ENCODE measurements at regions not wholly inside any gene's neighbourhood (a gene's known extent, or its start where the extent isn't known, plus 50 kb on each side); places are given as distances from the start of the nearest gene placed in this dataset.

- no peak overlapping the region for H3K4me2 ChIP-seq (ENCODE audit: insufficient read depth, low read length)
- H3K4me3 ChIP-seq (replicated peaks in 1 of 3; ENCODE audit: insufficient read depth in 1 of 3, low read depth in 1 of 3, low read length in 3 of 3), result no peak overlapping the region
- ChIA-PET POLR2A (no interaction called here), CTCF (no interaction called here)
- dilution Hi-C loops (cut with MboI; ENCODE audit: extremely low pct_ligation_motif_present, low sequenced_read_pairs) (no loop called here), intact Hi-C loops (cut with micrococcal nuclease) (no loop called here)
- no peaks in the 10 kb centered on the region for H3K4me1 ChIP-seq (ENCODE audit: control insufficient read depth, extremely low read depth, insufficient read depth, low read length)
- no peaks in the 10 kb centered on the region for H3K9me3 ChIP-seq (replicated peaks; ENCODE audit: control insufficient read depth, insufficient read depth, low read length)
- no peak overlapping the region for H3K27ac ChIP-seq (ENCODE audit: insufficient read depth, low read depth, low read length)
- H3K79me2 ChIP-seq (ENCODE audit: control insufficient read depth, insufficient read depth, low read length), result no peaks in the 10 kb centered on the region
- DNase-seq (ENCODE audit: low read depth, low spot score), result no peak
- H4K20me1 ChIP-seq (replicated peaks; ENCODE audit: control insufficient read depth, extremely low read depth, insufficient read depth, low read length), result no peaks in the 10 kb centered on the region
- H3K36me3 ChIP-seq (ENCODE audit: control insufficient read depth in 2 of 2, extremely low read depth in 1 of 2, insufficient read depth in 2 of 2, low read length in 2 of 2), result no peaks in the 10 kb centered on the region
- no peak for FAIRE-seq
- H2AFZ ChIP-seq (ENCODE audit: low read depth, low read length), result no peak overlapping the region
- H3K27me3 ChIP-seq (ENCODE audit: control insufficient read depth in 2 of 2, insufficient read depth in 2 of 2, low read length in 2 of 2), result no peaks in the 10 kb centered on the region
- no TSS peak for BruUV-seq (replicated peaks)
- H3K9me1 ChIP-seq (replicated peaks; ENCODE audit: control insufficient read depth, extremely low read depth, insufficient read depth, low read length), result no peaks in the 10 kb centered on the region
- TF ChIP-seq JUN (IDR thresholded peaks at IDR 0.05; ENCODE audit: borderline replicate concordance, insufficient read depth, insufficient read length, low read depth), result no peak
- no peak for TF ChIP-seq EZH2 (IDR thresholded peaks at IDR 0.05; ENCODE audit: borderline replicate concordance, low read depth, low read length, severe bottlenecking)
- no peak for TF ChIP-seq POLR2A (IDR thresholded peaks at IDR 0.05; ENCODE audit: low read depth, low read length)
- TF ChIP-seq GATA2 (IDR thresholded peaks at IDR 0.05; ENCODE audit: insufficient read depth, insufficient read length, low read depth, low read length), result no peak
- TF ChIP-seq MYC (IDR thresholded peaks at IDR 0.05; ENCODE audit: low read depth, low read length), result no peak
- no peak for TF ChIP-seq CTCF (IDR thresholded peaks at IDR 0.05; ENCODE audit: extremely low read depth in 1 of 2, insufficient read depth in 1 of 2, low read depth in 1 of 2, low read length in 2 of 2)
- no peak for TF ChIP-seq MAX (IDR thresholded peaks at IDR 0.05; ENCODE audit: insufficient read depth, insufficient read length)
- TF ChIP-seq FOS (IDR thresholded peaks at IDR 0.05; ENCODE audit: borderline replicate concordance, insufficient read depth, low read length), result no peak
- no peak for TF ChIP-seq POLR2AphosphoS5 (IDR thresholded peaks at IDR 0.05; ENCODE audit: insufficient read depth, low read depth, low read length)
- H3K9ac ChIP-seq (replicated peaks; ENCODE audit: extremely low read depth, insufficient read depth, low read length), result no peak overlapping the region
These were observed 1350.1 kb upstream of the C9orf72 start for GRCh38 chr9:28923351-28923750.
